Stimulated activated CD4-positive, alpha-beta T cell treated with anti-CD3 and anti-CD28 coated beads, Interleukin-4, amount 100 ng/mL, for 24 hours (primary cell): ENCODE measurements at regions not wholly inside any gene's neighbourhood (a gene's known extent, or its start where the extent isn't known, plus 50 kb on each side); places are given as distances from the start of the nearest gene placed in this dataset.

Experiments
- DNase-seq: peaks from one replicate; pipeline ENCODE4 v3.0.0-alpha.2; 2020

DNA sequence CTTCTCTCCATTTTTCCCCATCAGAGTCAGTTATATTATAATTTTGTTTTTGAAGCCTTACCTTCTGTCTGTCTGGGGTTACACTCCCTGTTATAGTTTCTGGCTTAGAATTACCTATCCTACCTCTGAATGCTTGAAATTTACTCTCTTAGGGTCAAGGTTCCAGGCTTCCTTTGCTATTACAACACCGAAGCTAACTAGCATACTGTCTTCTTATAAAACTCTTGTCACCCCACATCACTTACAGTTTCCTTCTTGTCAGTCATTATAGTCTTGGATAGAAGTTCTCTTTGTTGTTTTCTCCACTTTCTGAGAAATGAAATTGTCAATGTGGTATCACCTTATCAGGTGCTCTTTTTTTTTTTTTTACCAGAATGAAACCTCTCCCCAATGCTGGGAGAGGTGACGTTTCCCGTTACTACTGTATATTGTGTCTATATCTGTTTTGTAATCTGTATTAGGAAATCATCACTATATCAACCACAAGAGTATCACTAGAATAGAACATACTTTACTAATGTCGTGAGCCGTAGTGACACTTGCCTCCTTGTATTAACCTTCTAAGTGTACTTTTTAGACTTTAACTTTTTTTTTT is 69.2 kb upstream of the PSMA6 start:
- DNase-seq: no peak

DNA sequence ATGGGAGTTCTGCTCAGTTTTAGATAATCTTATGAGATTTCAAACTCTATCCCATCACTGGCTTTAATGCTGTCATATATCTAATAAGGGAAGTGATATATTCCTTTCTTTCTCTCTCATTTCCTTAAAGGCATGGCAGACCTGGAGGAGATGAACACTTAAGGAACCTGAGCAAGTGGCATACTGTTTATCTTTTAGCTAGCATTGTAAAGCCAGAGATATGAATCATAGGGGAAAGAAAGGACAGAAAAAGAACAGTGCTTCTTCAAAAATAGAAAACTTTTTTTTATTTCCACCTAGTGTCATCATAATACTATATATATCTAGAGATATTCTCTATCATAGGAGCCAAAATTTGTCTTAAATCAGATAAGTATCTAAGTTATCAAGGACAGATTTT is 68.3 kb upstream of the PSMA6 start:
- DNase-seq: no peak

DNA sequence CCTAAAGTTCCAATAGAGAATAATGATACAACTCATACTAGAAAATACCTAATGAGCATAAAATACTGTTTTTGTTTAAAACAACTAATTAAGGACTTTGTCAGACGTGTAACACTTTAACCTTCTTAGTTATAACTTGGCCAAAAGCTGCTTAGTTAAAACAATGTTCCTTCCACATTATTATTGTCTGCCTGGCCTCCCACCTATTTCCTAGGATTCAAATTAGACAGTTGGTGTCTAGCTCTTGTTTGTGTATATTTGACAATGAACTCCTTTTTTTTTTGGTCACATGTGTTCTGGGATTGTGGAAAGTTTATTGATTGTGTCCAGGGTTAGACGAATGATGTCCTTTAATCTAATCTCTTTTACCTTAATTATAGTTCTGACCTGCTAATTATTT is 67.6 kb upstream of the PSMA6 start:
- no peak for DNase-seq

DNA sequence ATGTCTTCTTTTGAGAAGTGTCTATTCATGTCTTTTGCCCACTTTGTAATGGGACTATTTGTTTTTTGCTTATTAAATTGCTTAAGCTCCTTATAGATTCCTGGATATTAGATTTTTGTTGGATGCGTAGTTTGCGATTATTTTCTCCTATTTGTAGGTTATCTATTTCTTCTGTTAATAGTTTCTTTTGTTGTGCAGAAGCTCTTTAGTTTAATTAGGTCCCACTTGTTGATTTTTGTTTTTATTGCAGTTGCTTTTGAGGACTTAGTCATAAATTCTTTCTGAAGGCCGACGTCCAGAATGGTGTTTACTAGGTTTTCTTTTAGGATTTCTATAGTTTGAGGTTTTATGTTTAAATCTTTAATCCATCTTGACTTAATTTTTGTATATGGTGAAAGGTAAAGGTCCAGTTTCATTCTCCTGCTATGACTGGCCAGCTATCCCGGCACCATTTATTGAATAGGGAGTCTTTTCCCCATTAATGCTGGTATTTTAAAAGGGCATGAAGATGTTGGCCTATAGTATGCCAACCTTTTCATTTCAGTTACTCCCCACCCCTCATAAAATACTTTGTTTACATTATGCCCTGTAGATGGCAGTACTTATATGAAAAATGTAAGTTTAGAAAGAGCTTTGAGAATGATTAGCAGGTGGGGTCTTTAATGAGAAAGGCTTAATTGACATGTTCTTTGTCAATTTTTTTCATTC is 62.9 kb upstream of the PSMA6 start:
- no peak for DNase-seq

DNA sequence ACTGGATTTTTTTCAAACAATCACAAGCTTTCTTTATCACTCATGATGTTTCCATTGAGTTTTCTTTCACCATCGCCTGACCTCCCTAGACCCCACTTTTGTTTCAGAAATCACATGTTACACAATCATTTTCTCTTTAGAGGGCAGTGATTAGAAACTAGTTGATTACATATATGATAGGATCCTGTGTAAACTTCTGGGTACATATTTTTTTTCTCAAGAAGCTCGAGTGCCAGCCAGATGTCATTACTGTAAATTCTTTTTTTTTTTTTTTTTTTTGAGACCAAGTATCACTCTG is 62.4 kb upstream of the PSMA6 start:
- DNase-seq: no peak

DNA sequence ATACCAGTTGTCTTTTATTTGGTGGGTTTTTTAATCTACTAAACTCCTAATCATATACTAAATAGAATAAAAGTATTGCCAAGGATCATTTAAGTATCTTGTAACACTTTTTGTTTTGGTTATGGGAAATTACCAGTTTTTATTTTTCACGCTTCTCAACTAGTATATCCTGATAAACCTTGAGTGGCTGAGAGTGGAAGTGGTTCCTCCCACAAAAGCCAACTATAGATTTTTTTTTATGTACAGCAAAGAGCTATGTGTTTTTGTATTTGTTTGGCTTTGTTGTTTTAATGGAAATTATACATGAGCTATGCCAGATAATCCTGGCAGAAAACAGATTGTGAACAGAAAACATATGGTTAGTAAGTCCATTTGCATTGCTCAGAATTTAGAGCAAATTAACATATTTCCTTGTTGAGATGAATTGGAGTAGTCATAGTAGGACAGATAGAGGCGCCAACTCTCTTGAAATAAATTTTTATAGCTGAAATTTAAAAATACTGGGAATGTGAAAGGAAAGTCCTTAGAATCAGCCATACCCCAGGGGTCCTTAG is 60.9 kb upstream of the PSMA6 start:
- no peak for DNase-seq

DNA sequence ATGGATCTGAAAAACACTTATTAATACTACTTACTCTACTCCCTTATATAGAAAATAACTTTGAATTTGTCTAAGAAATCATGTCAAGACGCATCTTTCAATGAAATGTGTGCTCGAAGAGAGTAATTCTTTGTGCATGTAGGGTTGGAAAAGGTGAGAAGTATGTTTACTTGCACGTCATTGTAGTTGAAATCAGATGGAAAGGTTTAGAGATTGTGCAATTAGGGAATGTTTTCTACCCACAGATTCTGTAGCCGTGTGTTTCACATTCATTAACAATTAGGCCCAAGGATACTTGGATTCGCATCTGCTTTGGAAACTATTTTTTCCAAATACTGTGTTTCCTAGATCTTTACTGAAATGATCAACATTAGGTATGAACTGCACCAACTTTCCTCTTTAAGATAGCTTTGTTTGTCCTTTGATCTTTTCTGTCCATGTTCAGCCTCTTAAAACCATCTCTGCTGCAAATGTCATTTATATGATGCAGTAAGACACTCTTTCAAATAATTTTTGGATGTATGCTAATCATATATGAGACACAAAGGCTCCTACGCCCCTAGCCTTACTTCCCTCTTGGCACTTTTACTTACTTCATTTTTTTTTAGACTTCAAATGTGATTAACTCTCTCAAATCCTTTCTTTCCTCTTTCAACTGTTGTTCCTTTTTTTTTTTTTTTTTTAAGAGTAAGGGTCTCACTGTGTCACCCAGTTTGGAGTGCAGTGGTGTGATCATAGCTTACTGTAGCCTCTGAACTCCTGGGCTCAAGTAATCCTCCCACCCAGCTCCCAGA is 58.0 kb upstream of the PSMA6 start:
- DNase-seq: no peak

DNA sequence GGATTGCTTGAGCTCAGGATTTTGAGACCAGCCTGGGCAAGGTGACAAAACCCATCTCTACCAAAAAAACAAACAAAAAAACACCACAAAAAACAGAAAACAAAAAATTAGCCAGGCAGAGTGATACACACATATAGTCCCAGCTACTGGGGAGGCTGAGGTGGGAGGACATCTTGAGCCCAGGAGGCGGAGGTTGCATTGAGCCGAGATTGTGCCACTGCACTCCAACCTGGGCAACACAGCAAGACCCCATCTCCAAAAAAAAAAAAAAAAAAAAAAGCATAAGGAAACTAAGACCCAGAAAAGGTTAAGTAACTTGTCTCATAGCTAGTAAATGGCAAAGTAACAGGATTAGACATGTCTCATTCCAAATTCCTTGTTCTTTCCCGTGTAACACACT is 56.3 kb upstream of the PSMA6 start:
- DNase-seq: no peak

DNA sequence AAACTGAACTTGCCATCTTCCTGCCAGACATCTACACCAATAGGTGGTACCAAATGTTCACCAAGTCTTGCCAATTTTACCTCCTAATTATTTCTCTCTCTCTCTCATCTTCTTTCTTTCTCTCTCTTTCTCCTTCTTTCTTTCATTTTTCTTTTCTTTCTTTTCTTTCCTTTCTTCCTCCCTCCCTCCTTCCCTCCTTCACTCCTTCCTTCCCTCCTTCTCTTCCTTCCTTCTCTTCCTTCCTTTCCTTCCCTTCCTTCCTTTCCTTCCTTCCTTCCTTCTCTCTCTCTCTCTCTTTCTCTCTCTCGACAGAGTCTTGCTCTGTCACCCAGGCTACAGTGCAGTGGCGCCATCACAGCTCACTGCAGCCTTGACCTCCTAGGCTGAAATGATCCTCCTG is 55.4 kb upstream of the PSMA6 start:
- DNase-seq: no peak

DNA sequence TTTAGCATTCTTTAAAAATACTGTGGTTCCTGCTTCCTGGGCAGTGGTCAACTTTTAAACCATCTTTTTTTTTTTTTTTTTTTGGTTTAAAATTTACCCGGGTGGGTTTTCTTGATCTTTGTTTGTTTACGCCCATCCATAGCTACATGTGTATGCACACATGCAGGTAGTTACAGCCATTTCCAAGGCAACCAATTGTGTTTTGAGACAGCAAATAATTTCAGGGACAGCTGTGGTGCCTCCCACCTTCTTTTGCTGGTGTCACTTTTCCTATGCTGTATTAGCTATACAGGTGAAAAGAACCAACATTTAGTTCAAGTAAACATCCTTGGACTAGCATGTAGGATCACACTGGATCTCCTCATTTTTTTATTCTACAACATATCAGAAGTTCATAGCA is 52.0 kb upstream of the PSMA6 start:
- DNase-seq: no peak
